GM23248 (cell line): ENCODE measurements at regions not wholly inside any gene's neighbourhood (a gene's known extent, or its start where the extent isn't known, plus 50 kb on each side); places are given as distances from the start of the nearest gene placed in this dataset.

Experiments
- EZH2 ChIP-seq: fragments of 200-600 bp; sonication (generic); IDR thresholded peaks from 2 replicates; pipeline ENCODE4 v1.6.1; 2018; ENCODE audit warnings: antibody characterized with exemption, mild to moderate bottlenecking; ENCODE audit not compliant: insufficient read depth, poor library complexity, severe bottlenecking
- EZH2phosphoT487 ChIP-seq: fragments of 200-600 bp; sonication (generic); IDR thresholded peaks from 2 replicates; pipeline ENCODE4 v1.6.1; 2018; ENCODE audit warnings: antibody characterized with exemption, moderate library complexity, mild to moderate bottlenecking, low read depth; ENCODE audit not compliant: insufficient read depth

DNA sequence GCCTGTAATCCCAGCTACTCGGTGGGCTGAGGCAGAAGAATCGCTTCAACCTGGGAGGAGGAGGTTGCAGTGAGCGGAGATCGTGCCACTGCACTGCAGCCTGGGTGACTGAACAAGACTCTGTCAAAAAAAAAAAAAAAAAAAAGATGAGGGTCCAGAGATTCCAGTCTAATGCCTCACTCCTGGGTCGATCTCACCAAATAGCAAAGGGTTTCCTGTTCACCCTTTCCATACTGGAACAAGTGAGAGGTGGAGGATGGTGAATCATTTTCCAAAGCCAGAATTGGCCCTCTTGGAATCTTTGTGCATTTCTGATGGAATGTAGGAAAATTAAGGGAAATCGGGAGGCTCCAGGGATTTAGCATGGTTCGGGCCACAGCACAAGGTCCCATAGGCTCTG, 58.1 kb upstream of the ZNF648 start:
- no peak for TF ChIP-seq EZH2phosphoT487
- TF ChIP-seq EZH2, result no peak
